Hepatocyte (in vitro differentiated cells): ENCODE measurements at regions not wholly inside any gene's neighbourhood (a gene's known extent, or its start where the extent isn't known, plus 50 kb on each side); places are given as distances from the start of the nearest gene placed in this dataset.
"Not testable (repeated sequence)": the region's sequence is repeated elsewhere in the genome, so short reads cannot be mapped to it uniquely, and the experiment has no call there.

Source experiments
- DNase-seq: peaks from one replicate; pipeline ENCODE4 v3.0.0-alpha.2; 2016; ENCODE audit warnings: low spot score
- H2AFZ ChIP-seq: fragments of 200-600 bp; sonication (generic); 2 replicates; pipeline ENCODE4 v1.6.0; 2016; ENCODE audit warnings: antibody characterized with exemption, mild to moderate bottlenecking
- H3K27ac ChIP-seq: fragments of 200-600 bp; sonication (generic); 2 replicates; pipeline ENCODE4 v1.5.1; 2016; ENCODE audit warnings: mild to moderate bottlenecking
- H3K27me3 ChIP-seq: fragments of 200-600 bp; sonication (generic); 2 replicates; pipeline ENCODE4 v1.6.1; 2016
- H3K36me3 ChIP-seq: fragments of 200-600 bp; sonication (generic); replicated peaks from 2 replicates; pipeline ENCODE4 v1.5.1; 2016; ENCODE audit warnings: low read depth; ENCODE audit not compliant: insufficient read depth
- H3K4me1 ChIP-seq: fragments of 200-600 bp; sonication (generic); 2 replicates; pipeline ENCODE4 v1.5.1; 2016; ENCODE audit warnings: mild to moderate bottlenecking, moderate library complexity; ENCODE audit not compliant: insufficient read depth
- H3K4me2 ChIP-seq: fragments of 200-600 bp; sonication (generic); 2 replicates; pipeline ENCODE4 v1.6.0; 2016
- H3K4me3 ChIP-seq: fragments of 200-600 bp; sonication (generic); 2 replicates; pipeline ENCODE4 v1.5.1; 2016; ENCODE audit warnings: mild to moderate bottlenecking
- H3K79me2 ChIP-seq: fragments of 200-600 bp; sonication (generic); 2 replicates; pipeline ENCODE4 v1.6.0; 2017; ENCODE audit warnings: mild to moderate bottlenecking
- H3K9me2 ChIP-seq: fragments of 200-600 bp; sonication (generic); replicated peaks from 2 replicates; pipeline ENCODE4 v1.6.0; 2017; ENCODE audit warnings: mild to moderate bottlenecking; ENCODE audit not compliant: insufficient read depth
- H3K9me3 ChIP-seq: fragments of 200-600 bp; sonication (generic); 2 replicates; pipeline ENCODE4 v1.5.1; 2016; ENCODE audit warnings: low read depth, mild to moderate bottlenecking
- H4K20me1 ChIP-seq: fragments of 200-600 bp; sonication (generic); 2 replicates; pipeline ENCODE4 v1.6.0; 2016; ENCODE audit warnings: mild to moderate bottlenecking; ENCODE audit not compliant: insufficient read depth, poor library complexity, severe bottlenecking
- CTCF ChIP-seq: fragments of 200-600 bp; sonication (generic); IDR thresholded peaks from 2 replicates; pipeline ENCODE4 v1.5.1; 2016; ENCODE audit warnings: antibody characterized with exemption, mild to moderate bottlenecking; ENCODE audit not compliant: poor library complexity
- EZH2 ChIP-seq: fragments of 200-600 bp; sonication (generic); IDR thresholded peaks from 2 replicates; pipeline ENCODE4 v1.6.1; 2016; ENCODE audit warnings: antibody characterized with exemption, mild to moderate bottlenecking, borderline replicate concordance
- EZH2phosphoT487 ChIP-seq: fragments of 200-600 bp; sonication (generic); IDR thresholded peaks from one replicate; pipeline ENCODE4 v1.6.1; 2018; ENCODE audit warnings: antibody characterized with exemption, mild to moderate bottlenecking, low read depth, moderate library complexity; ENCODE audit not compliant: unreplicated experiment, severe bottlenecking
- WGBS: methylation state at CpG from one replicate; pipeline ENCODE4 v1.1.6; 2016; ENCODE audit warnings: low lambda C conversion rate; ENCODE audit errors: missing lambda C conversion rate; 5-methylcytosine and 5-hydroxymethylcytosine counted together

- H3K4me2 ChIP-seq: no peak overlapping the region
- no peaks in the 10 kb centered on the region for H3K27me3 ChIP-seq
- no peaks in the 10 kb centered on the region for H3K79me2 ChIP-seq
- H3K4me3 ChIP-seq: no peak overlapping the region
- 90% methylated on average over 5 of the region's 5 CpGs for WGBS
- DNase-seq: no peak
- TF ChIP-seq CTCF: no peak
- TF ChIP-seq EZH2: no peak
- no peak for TF ChIP-seq EZH2phosphoT487
- H3K27ac ChIP-seq: no peak overlapping the region
- H3K36me3 ChIP-seq: no peaks in the 10 kb centered on the region
- no peaks in the 10 kb centered on the region for H3K9me2 ChIP-seq
- peaks cover 8% of the 10 kb centered on the region for H3K4me1 ChIP-seq
- H4K20me1 ChIP-seq: no peaks in the 10 kb centered on the region
- H2AFZ ChIP-seq: no peak overlapping the region
- H3K9me3 ChIP-seq: no peaks in the 10 kb centered on the region
These were observed 244.2 kb upstream of the ACVR2A start for GRCh38 chr2:147600646-147601045.

DNA sequence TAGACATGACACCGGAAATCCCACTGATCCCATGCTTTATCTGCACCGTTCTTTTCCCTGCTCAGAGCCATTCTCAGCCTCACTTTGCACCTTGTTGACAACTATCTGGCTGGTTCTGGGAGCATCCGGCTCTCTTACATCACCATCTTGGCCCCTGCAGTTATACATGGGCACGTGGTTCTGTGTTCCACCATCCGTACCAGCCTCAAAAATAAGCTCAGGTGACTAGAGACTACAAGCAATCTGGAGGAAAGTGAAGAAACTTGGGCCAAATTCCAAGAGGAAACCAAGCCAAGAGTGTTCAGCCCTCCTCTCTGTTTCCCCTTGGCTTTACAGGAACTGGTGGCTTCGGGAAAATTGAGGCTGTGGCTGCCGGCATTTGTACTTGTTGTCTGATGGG, 244.6 kb upstream of the ACVR2A start:
- no peaks in the 10 kb centered on the region for H3K79me2 ChIP-seq
- no peaks in the 10 kb centered on the region for H3K9me3 ChIP-seq
- no peak for DNase-seq
- TF ChIP-seq EZH2 (no peak), EZH2phosphoT487 (no peak), CTCF (no peak)
- no peaks in the 10 kb centered on the region for H3K27me3 ChIP-seq
- H3K4me1 ChIP-seq: peaks cover 8% of the 10 kb centered on the region
- no peak overlapping the region for H3K27ac ChIP-seq
- H3K4me2 ChIP-seq: no peak overlapping the region
- no peaks in the 10 kb centered on the region for H3K9me2 ChIP-seq
- H4K20me1 ChIP-seq: no peaks in the 10 kb centered on the region
- no peak overlapping the region for H3K4me3 ChIP-seq
- no peaks in the 10 kb centered on the region for H3K36me3 ChIP-seq
- WGBS: 94% methylated on average over 7 of the region's 7 CpGs
- H2AFZ ChIP-seq: no peak overlapping the region

DNA sequence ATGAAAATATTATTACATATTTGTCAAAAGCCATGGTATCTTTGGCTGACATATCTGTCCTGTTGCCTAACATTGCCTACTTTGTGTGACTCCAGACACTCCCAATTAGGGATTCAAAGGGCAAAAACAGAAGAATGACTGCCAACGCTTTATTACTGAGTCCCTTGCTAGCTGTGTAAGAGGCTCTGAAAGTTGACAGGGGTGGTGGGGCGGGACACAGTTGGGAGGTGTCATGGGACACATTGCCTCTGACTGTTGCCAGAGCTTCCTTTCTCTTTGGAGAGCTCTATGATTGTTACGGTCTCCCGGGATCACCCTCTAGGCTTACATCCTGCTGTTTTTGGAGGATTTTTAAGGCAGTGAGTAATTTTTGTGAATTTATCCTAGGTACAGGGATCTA, 249.6 kb upstream of the ACVR2A start:
- Histone ChIP-seq H3K27ac (no peak overlapping the region), H3K27me3 (no peaks in the 10 kb centered on the region), H3K36me3 (no peaks in the 10 kb centered on the region), H3K4me1 (peaks cover 8% of the 10 kb centered on the region), H3K79me2 (no peaks in the 10 kb centered on the region), H3K4me3 (no peak overlapping the region), H3K9me2 (no peaks in the 10 kb centered on the region), H3K9me3 (no peaks in the 10 kb centered on the region), H3K4me2 (no peak overlapping the region), H2AFZ (no peak overlapping the region), H4K20me1 (no peaks in the 10 kb centered on the region)
- TF ChIP-seq EZH2: no peak
- no peak for TF ChIP-seq EZH2phosphoT487
- TF ChIP-seq CTCF: no peak
- WGBS: 72% methylated on average over 4 of the region's 4 CpGs
- DNase-seq: no peak

DNA sequence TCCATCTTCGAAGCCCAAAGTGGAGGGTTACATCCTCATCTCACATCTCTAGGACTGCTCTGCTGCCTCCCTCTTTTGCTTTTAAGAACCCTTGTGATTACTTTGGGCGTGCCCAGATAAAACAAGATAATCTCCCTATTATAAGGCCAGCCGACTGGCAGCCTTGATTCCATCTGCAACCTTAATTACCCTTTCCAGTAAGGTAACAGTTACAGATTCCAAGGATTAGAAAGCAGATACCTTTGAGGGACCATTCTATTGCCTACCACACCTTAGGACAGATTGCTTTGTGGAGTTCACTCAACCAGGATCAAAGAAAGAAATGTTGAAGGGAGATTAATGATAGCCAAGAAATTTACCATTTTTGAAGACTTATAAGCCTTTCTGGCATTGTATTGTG, 250.8 kb upstream of the ACVR2A start:
- H3K4me2 ChIP-seq: no peak overlapping the region
- no peaks in the 10 kb centered on the region for H3K27me3 ChIP-seq
- H3K9me3 ChIP-seq: no peaks in the 10 kb centered on the region
- no peaks in the 10 kb centered on the region for H3K36me3 ChIP-seq
- DNase-seq: no peak
- no peaks in the 10 kb centered on the region for H3K79me2 ChIP-seq
- H3K4me1 ChIP-seq: peaks cover 8% of the 10 kb centered on the region
- H3K27ac ChIP-seq: no peak overlapping the region
- no peak overlapping the region for H3K4me3 ChIP-seq
- no peak for TF ChIP-seq EZH2phosphoT487
- no peak for TF ChIP-seq CTCF
- WGBS: 65% methylated on average over 3 of the region's 3 CpGs
- no peaks in the 10 kb centered on the region for H3K9me2 ChIP-seq
- H4K20me1 ChIP-seq: no peaks in the 10 kb centered on the region
- no peak overlapping the region for H2AFZ ChIP-seq

- H3K9me3 ChIP-seq, H3K4me1 ChIP-seq, H3K27me3 ChIP-seq, H3K4me2 ChIP-seq, H3K36me3 ChIP-seq, H3K27ac ChIP-seq, DNase-seq, H4K20me1 ChIP-seq, H3K9me2 ChIP-seq, H2AFZ ChIP-seq, H3K79me2 ChIP-seq, H3K4me3 ChIP-seq: not testable (repeated sequence)
- WGBS: 100% methylated on average over 2 of the region's 2 CpGs
These were observed 252.0 kb upstream of the ACVR2A start for GRCh38 chr2:147592784-147593183.
